ENCODE measurements at regions not wholly inside any gene's neighbourhood (a gene's known extent, or its start where the extent isn't known, plus 50 kb on each side); places are given as distances from the start of the nearest gene placed in this dataset.

DNA sequence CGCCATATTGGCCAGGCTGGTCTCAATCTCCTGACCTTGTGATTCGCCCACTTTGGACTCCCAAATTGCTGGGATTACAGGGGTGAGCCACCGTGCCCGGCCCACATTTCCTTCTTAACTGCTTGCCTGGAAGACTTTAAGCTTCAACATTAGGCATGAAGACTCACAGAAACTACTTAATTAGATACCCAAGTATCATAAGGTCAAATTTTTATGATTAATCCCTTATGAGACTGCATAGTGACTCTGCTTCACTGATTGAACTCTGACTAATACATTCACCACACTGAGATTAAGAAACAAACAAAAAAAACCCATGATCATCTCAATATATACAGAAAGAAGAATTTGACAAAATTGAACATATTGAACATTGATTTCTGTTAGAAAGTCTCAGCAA, 87.4 kb upstream of the KCTD8 start:
- TF ChIP-seq CTCF (IDR thresholded peaks at IDR 0.05) (no peak), POLR2A (IDR thresholded peaks at IDR 0.05) (no peak)

All from breast epithelium (tissue), 3 donors.